MCF 10A (cell line): ENCODE measurements at regions not wholly inside any gene's neighbourhood (a gene's known extent, or its start where the extent isn't known, plus 50 kb on each side); places are given as distances from the start of the nearest gene placed in this dataset.

Source experiments
- BruUV-seq: library from RNA; stranded (reverse); fragments of 400-500 nt; replicated peaks from 2 replicates; lab custom pipeline; 2021; lab: Mats Ljungman, UMichigan
- CTCF ChIA-PET: fragments of 300-600 bp; sonication (Branson Sonifier 250); formaldehyde crosslinking; extraction: SDS; loops from one replicate; lab custom pipeline; 2021; ENCODE audit warnings: antibody characterized with exemption, inconsistent platforms; lab: Yijun Ruan, JAX
- POLR2A ChIA-PET: fragments of 300-600, 350-650 bp; sonication (Branson Sonifier 250); formaldehyde crosslinking; extraction: SDS; loops from one replicate; lab custom pipeline; 2020; ENCODE audit warnings: antibody characterized with exemption, inconsistent platforms; lab: Yijun Ruan, JAX
- DNase-seq: peaks from one replicate; pipeline ENCODE4 v3.0.0-alpha.2; 2018; ENCODE audit not compliant: unreplicated experiment
- H3K27ac Mint-ChIP-seq: one replicate; pipeline ENCODE4 v1.8.0; 2022; ENCODE audit warnings: mild to moderate bottlenecking, low read depth, mixed read lengths; ENCODE audit not compliant: unreplicated experiment
- H3K27me3 Mint-ChIP-seq: one replicate; pipeline ENCODE4 v1.8.0; 2022; ENCODE audit warnings: mixed read lengths; ENCODE audit not compliant: insufficient read depth, unreplicated experiment
- H3K36me3 Mint-ChIP-seq: one replicate; pipeline ENCODE4 v1.8.0; 2022; ENCODE audit warnings: mild to moderate bottlenecking, moderate library complexity, mixed read lengths; ENCODE audit not compliant: insufficient read depth, unreplicated experiment
- H3K4me1 Mint-ChIP-seq: one replicate; pipeline ENCODE4 v1.8.0; 2022; ENCODE audit warnings: mixed read lengths; ENCODE audit not compliant: insufficient read depth, unreplicated experiment
- H3K4me3 Mint-ChIP-seq: one replicate; pipeline ENCODE4 v1.8.0; 2022; ENCODE audit warnings: mild to moderate bottlenecking, moderate library complexity, mixed read lengths; ENCODE audit not compliant: unreplicated experiment
- H3K9me3 Mint-ChIP-seq: one replicate; pipeline ENCODE4 v1.8.0; 2022; ENCODE audit warnings: mixed read lengths; ENCODE audit not compliant: unreplicated experiment
- intact Hi-C: fragments of 100-400 bp; cut with micrococcal nuclease; formaldehyde crosslinking; loops from 2 replicates; pipeline ENCODE4 v1.14.1; 2022
- TF ChIP-seq, protein P1 (sequence below): fragments of 200-600 bp; IDR thresholded peaks from one replicate; pipeline ENCODE4 v1.8.0; 2022; ENCODE audit warnings: antibody characterized with exemption, mild to moderate bottlenecking; ENCODE audit not compliant: unreplicated experiment

DNA sequence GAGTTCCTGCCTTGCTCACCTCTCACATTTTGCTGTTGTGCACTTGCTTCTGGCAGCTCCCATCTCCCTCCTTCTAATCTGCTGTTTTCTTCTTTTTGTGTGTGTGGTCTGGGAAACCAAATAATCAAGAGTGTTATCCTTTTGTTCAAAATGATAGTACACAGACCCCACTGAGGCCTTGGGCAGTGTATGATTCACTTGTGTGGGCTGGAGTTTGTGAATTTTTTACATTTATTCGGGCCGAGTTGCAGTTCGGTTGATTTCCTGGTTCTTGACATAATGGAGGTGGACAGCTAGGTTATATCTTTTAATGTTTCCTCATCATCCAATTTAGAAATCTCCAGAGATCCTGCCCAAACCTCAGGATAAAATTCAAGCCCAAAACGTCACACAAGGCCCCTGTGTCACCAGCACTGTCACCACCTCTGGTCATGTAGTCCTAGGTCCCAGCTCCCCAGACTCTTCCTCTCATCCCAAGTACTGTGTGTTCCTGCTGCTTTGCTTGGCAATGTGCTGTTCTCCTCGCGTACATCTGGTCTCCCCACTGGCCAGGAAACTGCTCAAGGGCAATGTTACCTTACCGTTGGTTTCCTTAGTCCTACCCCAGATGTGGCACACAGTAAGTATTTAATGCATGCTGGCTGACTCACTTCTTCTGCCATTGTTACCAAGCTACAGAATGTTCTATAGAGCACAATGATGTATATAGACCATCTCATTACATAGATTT is 55.7 kb upstream of the PHACTR2 start:
- ChIA-PET POLR2A (interaction anchor here (0.6 to 0.7 kb wide), 2 partner anchors 13 to 573 kb away, joined by 3 to 4 read pairs; no protein-coding TSS in a partner anchor), CTCF (interaction anchor here (0.7 to 0.8 kb wide), 2 partner anchors 13 to 16 kb away, joined by 3 read pairs; no protein-coding TSS in a partner anchor)
- peak; percentile 55 for DNase-seq
- Mint-ChIP-seq H3K27me3 (no peaks in the 10 kb centered on the region), H3K27ac (peak overlapping the region; percentile 55), H3K36me3 (no peaks in the 10 kb centered on the region), H3K4me1 (peaks cover 19% of the 10 kb centered on the region), H3K4me3 (peak overlapping the region; percentile 9), H3K9me3 (no peaks in the 10 kb centered on the region)
- intact Hi-C loops = no loop called here
- TF ChIP-seq, protein P1, sequence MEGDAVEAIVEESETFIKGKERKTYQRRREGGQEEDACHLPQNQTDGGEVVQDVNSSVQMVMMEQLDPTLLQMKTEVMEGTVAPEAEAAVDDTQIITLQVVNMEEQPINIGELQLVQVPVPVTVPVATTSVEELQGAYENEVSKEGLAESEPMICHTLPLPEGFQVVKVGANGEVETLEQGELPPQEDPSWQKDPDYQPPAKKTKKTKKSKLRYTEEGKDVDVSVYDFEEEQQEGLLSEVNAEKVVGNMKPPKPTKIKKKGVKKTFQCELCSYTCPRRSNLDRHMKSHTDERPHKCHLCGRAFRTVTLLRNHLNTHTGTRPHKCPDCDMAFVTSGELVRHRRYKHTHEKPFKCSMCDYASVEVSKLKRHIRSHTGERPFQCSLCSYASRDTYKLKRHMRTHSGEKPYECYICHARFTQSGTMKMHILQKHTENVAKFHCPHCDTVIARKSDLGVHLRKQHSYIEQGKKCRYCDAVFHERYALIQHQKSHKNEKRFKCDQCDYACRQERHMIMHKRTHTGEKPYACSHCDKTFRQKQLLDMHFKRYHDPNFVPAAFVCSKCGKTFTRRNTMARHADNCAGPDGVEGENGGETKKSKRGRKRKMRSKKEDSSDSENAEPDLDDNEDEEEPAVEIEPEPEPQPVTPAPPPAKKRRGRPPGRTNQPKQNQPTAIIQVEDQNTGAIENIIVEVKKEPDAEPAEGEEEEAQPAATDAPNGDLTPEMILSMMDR = no peak
- no TSS peak for BruUV-seq

DNA sequence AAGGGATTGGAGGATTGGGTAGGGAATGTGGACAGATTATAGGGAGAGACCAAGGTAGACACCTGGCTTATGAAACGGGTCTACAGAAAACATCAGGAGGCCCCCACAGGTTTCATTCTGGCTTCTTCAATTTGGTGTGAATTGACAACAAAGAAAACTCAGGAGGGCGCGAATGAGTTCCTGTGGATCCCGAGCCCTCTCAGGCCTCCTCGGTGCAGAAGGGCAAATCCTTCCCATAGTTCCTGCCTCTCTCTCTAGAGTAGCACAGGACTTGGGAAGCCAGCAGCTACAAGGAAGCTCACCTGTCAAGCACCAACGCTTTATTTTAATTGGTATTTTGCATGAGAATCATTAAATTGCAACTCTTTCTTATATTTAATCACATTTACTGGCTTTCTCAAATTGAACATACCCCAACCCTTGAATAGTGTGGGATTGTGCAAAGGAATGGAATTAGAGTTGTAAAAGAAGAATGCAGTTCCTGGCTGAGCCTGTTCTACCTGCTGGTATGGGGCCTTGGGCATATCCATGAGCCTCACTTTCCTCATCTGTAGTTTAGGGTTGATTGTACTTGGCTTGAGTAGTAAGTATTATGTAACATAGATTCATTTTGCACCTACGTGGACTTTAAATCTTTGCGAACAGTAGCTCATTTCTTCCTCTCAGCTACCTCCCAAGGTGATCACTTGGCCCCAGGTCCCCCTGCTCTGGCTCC is 56.4 kb upstream of the PHACTR2 start:
- intact Hi-C loops = no loop called here
- no peaks in the 10 kb centered on the region for H3K27me3 Mint-ChIP-seq
- ChIA-PET POLR2A (interaction anchor here (0.7 kb wide), 1 partner anchor 417 kb away, joined by 3 read pairs; no protein-coding TSS in a partner anchor), CTCF (interaction anchor here (0.7 to 0.8 kb wide), 2 partner anchors 14 to 17 kb away, joined by 3 read pairs; no protein-coding TSS in a partner anchor)
- peaks cover 19% of the 10 kb centered on the region for H3K4me1 Mint-ChIP-seq
- no peak overlapping the region for H3K4me3 Mint-ChIP-seq
- DNase-seq = no peak
- H3K27ac Mint-ChIP-seq = peak overlapping the region; percentile 55
- BruUV-seq = no TSS peak
- TF ChIP-seq, protein P1 = no peak
- no peaks in the 10 kb centered on the region for H3K9me3 Mint-ChIP-seq
- H3K36me3 Mint-ChIP-seq = no peaks in the 10 kb centered on the region

DNA sequence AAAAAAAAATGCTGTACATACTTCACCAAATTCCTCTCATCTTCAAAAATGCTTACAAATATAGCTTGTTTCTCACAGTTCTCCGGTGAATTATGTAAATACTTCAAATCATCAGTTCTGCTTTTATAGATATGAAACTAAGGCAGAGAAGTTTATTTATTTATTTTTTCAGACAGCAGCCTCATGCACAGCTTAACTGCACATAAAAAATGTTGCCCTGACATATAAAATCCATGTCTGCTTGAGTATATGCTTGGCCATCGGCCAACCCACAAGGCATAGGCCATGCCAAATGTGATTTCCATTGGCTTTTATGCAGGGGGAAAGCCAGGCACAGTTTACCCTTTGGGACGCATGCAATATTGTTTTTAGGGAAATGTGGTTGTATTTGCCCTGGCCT is 57.3 kb upstream of the PHACTR2 start:
- intact Hi-C loops = no loop called here
- POLR2A ChIA-PET = interaction anchor here (0.7 to 1.1 kb wide), 3 partner anchors 15 to 25 kb away, joined by 3 to 4 read pairs (median 4); no protein-coding TSS in a partner anchor
- Mint-ChIP-seq H3K9me3 (no peaks in the 10 kb centered on the region), H3K4me3 (no peak overlapping the region), H3K27me3 (no peaks in the 10 kb centered on the region), H3K36me3 (no peaks in the 10 kb centered on the region), H3K4me1 (peaks cover 19% of the 10 kb centered on the region), H3K27ac (no peak overlapping the region)
- CTCF ChIA-PET = interaction anchor here (0.6 to 0.9 kb wide), 2 partner anchors 25 to 454 kb away, joined by 4 read pairs; no protein-coding TSS in a partner anchor
- peak; percentile 53 for DNase-seq
- TF ChIP-seq, protein P1 = no peak
- BruUV-seq = no TSS peak
